ENCODE measurements at regions not wholly inside any gene's neighbourhood (a gene's known extent, or its start where the extent isn't known, plus 50 kb on each side); places are given as distances from the start of the nearest gene placed in this dataset.

- TF ChIP-seq CTCF (conservative IDR thresholded peaks at IDR 0.05; ENCODE audit: low read depth in 2 of 2) (no peak), JUNB (IDR thresholded peaks at IDR 0.05; ENCODE audit: unreplicated experiment) (no peak), EZH2phosphoT487 (IDR thresholded peaks at IDR 0.05; ENCODE audit: unreplicated experiment) (no peak), EZH2 (IDR thresholded peaks at IDR 0.05; ENCODE audit: low read depth, unreplicated experiment) (no peak), POLR2AphosphoS5 (IDR thresholded peaks at IDR 0.05; ENCODE audit: low read depth) (peak; percentile 98), STAT1 (IDR thresholded peaks at IDR 0.05; ENCODE audit: unreplicated experiment) (no peak), ZNF114 (CRISPR knock-in tag; IDR thresholded peaks at IDR 0.05) (no peak), CREB1 (CRISPR knock-in tag; IDR thresholded peaks at IDR 0.05; ENCODE audit: low read depth) (peak; percentile 68), ZNF331 (CRISPR knock-in tag; IDR thresholded peaks at IDR 0.05; ENCODE audit: low read depth) (no peak), NANOG (IDR thresholded peaks at IDR 0.05; ENCODE audit: borderline replicate concordance) (no peak), ZNF462 (CRISPR knock-in tag; IDR thresholded peaks at IDR 0.05) (no peak)
- TF ChIP-seq, protein P1, sequence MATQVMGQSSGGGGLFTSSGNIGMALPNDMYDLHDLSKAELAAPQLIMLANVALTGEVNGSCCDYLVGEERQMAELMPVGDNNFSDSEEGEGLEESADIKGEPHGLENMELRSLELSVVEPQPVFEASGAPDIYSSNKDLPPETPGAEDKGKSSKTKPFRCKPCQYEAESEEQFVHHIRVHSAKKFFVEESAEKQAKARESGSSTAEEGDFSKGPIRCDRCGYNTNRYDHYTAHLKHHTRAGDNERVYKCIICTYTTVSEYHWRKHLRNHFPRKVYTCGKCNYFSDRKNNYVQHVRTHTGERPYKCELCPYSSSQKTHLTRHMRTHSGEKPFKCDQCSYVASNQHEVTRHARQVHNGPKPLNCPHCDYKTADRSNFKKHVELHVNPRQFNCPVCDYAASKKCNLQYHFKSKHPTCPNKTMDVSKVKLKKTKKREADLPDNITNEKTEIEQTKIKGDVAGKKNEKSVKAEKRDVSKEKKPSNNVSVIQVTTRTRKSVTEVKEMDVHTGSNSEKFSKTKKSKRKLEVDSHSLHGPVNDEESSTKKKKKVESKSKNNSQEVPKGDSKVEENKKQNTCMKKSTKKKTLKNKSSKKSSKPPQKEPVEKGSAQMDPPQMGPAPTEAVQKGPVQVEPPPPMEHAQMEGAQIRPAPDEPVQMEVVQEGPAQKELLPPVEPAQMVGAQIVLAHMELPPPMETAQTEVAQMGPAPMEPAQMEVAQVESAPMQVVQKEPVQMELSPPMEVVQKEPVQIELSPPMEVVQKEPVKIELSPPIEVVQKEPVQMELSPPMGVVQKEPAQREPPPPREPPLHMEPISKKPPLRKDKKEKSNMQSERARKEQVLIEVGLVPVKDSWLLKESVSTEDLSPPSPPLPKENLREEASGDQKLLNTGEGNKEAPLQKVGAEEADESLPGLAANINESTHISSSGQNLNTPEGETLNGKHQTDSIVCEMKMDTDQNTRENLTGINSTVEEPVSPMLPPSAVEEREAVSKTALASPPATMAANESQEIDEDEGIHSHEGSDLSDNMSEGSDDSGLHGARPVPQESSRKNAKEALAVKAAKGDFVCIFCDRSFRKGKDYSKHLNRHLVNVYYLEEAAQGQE (IDR thresholded peaks at IDR 0.05; ENCODE audit: unreplicated experiment): no peak
- TF ChIP-seq, protein P2, sequence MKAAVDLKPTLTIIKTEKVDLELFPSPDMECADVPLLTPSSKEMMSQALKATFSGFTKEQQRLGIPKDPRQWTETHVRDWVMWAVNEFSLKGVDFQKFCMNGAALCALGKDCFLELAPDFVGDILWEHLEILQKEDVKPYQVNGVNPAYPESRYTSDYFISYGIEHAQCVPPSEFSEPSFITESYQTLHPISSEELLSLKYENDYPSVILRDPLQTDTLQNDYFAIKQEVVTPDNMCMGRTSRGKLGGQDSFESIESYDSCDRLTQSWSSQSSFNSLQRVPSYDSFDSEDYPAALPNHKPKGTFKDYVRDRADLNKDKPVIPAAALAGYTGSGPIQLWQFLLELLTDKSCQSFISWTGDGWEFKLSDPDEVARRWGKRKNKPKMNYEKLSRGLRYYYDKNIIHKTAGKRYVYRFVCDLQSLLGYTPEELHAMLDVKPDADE (IDR thresholded peaks at IDR 0.05): no peak
Measured at GRCh38 chr16:21501869-21502667, 97.3 kb upstream of the METTL9 start.
